B cell (primary cell): ENCODE measurements at regions not wholly inside any gene's neighbourhood (a gene's known extent, or its start where the extent isn't known, plus 50 kb on each side); places are given as distances from the start of the nearest gene placed in this dataset.

Experiments
- CTCF ChIP-seq: fragments of 200-600 bp; IDR thresholded peaks from one replicate; pipeline ENCODE4 v1.8.0; 2022; ENCODE audit warnings: antibody characterized with exemption, mild to moderate bottlenecking
- EZH2 ChIP-seq: IDR thresholded peaks from 2 replicates; pipeline ENCODE4 v1.6.1; 2012; ENCODE audit warnings: borderline replicate concordance, low read depth, mild to moderate bottlenecking, moderate library complexity, low read length; ENCODE audit not compliant: insufficient read depth, poor library complexity, severe bottlenecking

GRCh38 chr5:72646246-72646866 is 139.1 kb upstream of the ZNF366 start:
- TF ChIP-seq CTCF, result no peak
- no peak for TF ChIP-seq EZH2
